Stomach (tissue), 4 donors: ENCODE measurements at regions not wholly inside any gene's neighbourhood (a gene's known extent, or its start where the extent isn't known, plus 50 kb on each side); places are given as distances from the start of the nearest gene placed in this dataset.

ENCODE experiments used
- CTCF ChIP-seq, 7 experiments: fragments of 450-650 bp in 4 of 7; fragments of 200-600 bp in 3 of 7; sonication (generic) in 3 of 7; IDR thresholded peaks; one replicate each; pipeline ENCODE4 v1.5.1; 2016 to 2019; ENCODE audit warnings: antibody characterized with exemption in 7 of 7, control low read depth in 2 of 7, mild to moderate bottlenecking in 1 of 7
- EP300 ChIP-seq: sonication (generic); formaldehyde crosslinking; IDR thresholded peaks from one replicate; pipeline ENCODE4 v1.6.1; 2017; ENCODE audit warnings: antibody characterized with exemption
- POLR2A ChIP-seq, 4 donors: fragments of 450-650 bp; IDR thresholded peaks; one replicate each; pipeline ENCODE4 v1.6.1; 2016; ENCODE audit warnings: antibody characterized with exemption in 4 of 4, control low read depth in 2 of 4, mild to moderate bottlenecking in 1 of 4, moderate library complexity in 1 of 4
- POLR2AphosphoS5 ChIP-seq, 3 donors: sonication (generic); formaldehyde crosslinking; IDR thresholded peaks; one replicate each; pipeline ENCODE4 v1.6.1; 2016; ENCODE audit warnings: antibody characterized with exemption in 3 of 3

- TF ChIP-seq EP300 (no peak), CTCF (IDR thresholded peaks at IDR 0.05) (no peak), POLR2A (IDR thresholded peaks at IDR 0.05) (no peak), POLR2AphosphoS5 (IDR thresholded peaks at IDR 0.05) (no peak)
These were observed 433.8 kb upstream of the CDH9 start for GRCh38 chr5:27472000-27472763.
